Activated B cell treated with CpG ODN at 0.5 μM for 24 hours (primary cell): ENCODE measurements at regions not wholly inside any gene's neighbourhood (a gene's known extent, or its start where the extent isn't known, plus 50 kb on each side); places are given as distances from the start of the nearest gene placed in this dataset.

Source experiments
- ATAC-seq: fragments of 200-7000 bp; cut with Tn5 transposase; one replicate; pipeline ENCODE4 v1.10.0; 2021; ENCODE audit warnings: low read depth, mild to moderate bottlenecking, moderate library complexity
- CTCF ChIA-PET: fragments of 350-600 bp; sonication (Branson Sonifier 250); formaldehyde crosslinking; loops from one replicate; lab custom pipeline; 2021; ENCODE audit warnings: antibody characterized with exemption; lab: Charles Lee
- POLR2A ChIA-PET: fragments of 350-600 bp; sonication (Branson Sonifier 250); formaldehyde crosslinking; loops from one replicate; lab custom pipeline; 2021; ENCODE audit warnings: antibody characterized with exemption; lab: Charles Lee
- DNase-seq: peaks from one replicate; pipeline ENCODE4 v3.0.0; 2022
- H3K27ac Mint-ChIP-seq: one replicate; pipeline ENCODE4 v1.8.0; 2020; ENCODE audit warnings: mixed read lengths
- H3K27me3 Mint-ChIP-seq: one replicate; pipeline ENCODE4 v1.8.0; 2021; ENCODE audit warnings: mixed read lengths
- H3K36me3 Mint-ChIP-seq: one replicate; pipeline ENCODE4 v1.8.0; 2021; ENCODE audit warnings: low read depth, mixed read lengths
- H3K4me1 Mint-ChIP-seq: one replicate; pipeline ENCODE4 v1.8.0; 2021; ENCODE audit warnings: mixed read lengths
- H3K4me3 Mint-ChIP-seq: one replicate; pipeline ENCODE4 v1.8.0; 2020; ENCODE audit warnings: mild to moderate bottlenecking, mixed read lengths
- H3K9me3 Mint-ChIP-seq: one replicate; pipeline ENCODE4 v1.8.0; 2020; ENCODE audit warnings: mixed read lengths
- intact Hi-C: fragments of 100-400 bp; cut with micrococcal nuclease; formaldehyde crosslinking; loops from one replicate; pipeline ENCODE4 v1.15.1; 2024
- TF ChIP-seq, protein P1 (sequence below): fragments of 200-600 bp; IDR thresholded peaks from one replicate; pipeline ENCODE4 v1.8.0; 2022; ENCODE audit warnings: antibody characterized with exemption, mild to moderate bottlenecking

- CTCF ChIA-PET = no interaction called here
- H3K27me3 Mint-ChIP-seq = no peaks in the 10 kb centered on the region
- TF ChIP-seq, protein P1, sequence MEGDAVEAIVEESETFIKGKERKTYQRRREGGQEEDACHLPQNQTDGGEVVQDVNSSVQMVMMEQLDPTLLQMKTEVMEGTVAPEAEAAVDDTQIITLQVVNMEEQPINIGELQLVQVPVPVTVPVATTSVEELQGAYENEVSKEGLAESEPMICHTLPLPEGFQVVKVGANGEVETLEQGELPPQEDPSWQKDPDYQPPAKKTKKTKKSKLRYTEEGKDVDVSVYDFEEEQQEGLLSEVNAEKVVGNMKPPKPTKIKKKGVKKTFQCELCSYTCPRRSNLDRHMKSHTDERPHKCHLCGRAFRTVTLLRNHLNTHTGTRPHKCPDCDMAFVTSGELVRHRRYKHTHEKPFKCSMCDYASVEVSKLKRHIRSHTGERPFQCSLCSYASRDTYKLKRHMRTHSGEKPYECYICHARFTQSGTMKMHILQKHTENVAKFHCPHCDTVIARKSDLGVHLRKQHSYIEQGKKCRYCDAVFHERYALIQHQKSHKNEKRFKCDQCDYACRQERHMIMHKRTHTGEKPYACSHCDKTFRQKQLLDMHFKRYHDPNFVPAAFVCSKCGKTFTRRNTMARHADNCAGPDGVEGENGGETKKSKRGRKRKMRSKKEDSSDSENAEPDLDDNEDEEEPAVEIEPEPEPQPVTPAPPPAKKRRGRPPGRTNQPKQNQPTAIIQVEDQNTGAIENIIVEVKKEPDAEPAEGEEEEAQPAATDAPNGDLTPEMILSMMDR = no peak
- H3K4me3 Mint-ChIP-seq = no peak overlapping the region
- ATAC-seq (no peak), DNase-seq (no peak)
- intact Hi-C loops = no loop called here
- H3K36me3 Mint-ChIP-seq = no peaks in the 10 kb centered on the region
- peaks cover 82% of the 10 kb centered on the region for H3K4me1 Mint-ChIP-seq
- POLR2A ChIA-PET = interaction anchor here (0.7 to 5.6 kb wide), 5 partner anchors 21 to 55 kb away, joined by 3 to 48 read pairs (median 3); partner anchors contain the start of gene CD44
- H3K27ac Mint-ChIP-seq = peak overlapping the region; percentile 61
- no peaks in the 10 kb centered on the region for H3K9me3 Mint-ChIP-seq
These were observed 53.3 kb upstream of the CD44 start for GRCh38 chr11:35085531-35086165.

DNA sequence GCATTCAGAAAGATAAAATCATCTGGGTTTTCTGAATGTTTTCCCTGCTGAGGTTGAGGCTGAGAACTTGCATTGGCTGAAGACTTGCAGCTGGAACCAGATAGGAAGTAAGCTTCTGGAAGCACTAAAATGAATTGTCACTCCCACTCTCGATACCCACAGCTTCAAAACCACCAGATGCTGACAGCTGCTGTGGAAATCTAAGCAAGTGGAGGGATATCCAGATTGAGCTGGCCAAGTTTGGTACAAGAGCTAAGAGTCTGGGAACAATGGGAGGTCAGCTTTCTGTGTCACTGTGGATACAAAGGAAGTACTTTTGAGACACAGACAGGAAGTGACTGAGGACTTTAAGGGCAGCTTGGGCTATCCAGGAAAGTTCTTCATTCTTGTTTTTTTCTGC, 51.3 kb upstream of the CD44 start:
- Mint-ChIP-seq H3K4me3 (no peak overlapping the region), H3K27me3 (no peaks in the 10 kb centered on the region), H3K27ac (peak overlapping the region; percentile 87), H3K9me3 (no peaks in the 10 kb centered on the region), H3K4me1 (peaks cover 67% of the 10 kb centered on the region), H3K36me3 (no peaks in the 10 kb centered on the region)
- DNase-seq (no peak), ATAC-seq (no peak)
- TF ChIP-seq, protein P1 = no peak
- POLR2A ChIA-PET = interaction anchor here (0.8 to 5.6 kb wide), 9 partner anchors 9 to 72 kb away, joined by 3 to 48 read pairs (median 5); partner anchors contain the start of gene CD44
- CTCF ChIA-PET = interaction anchor here (1.4 to 1.7 kb wide), 2 partner anchors 29 to 39 kb away, joined by 3 to 4 read pairs; no protein-coding TSS in a partner anchor
- intact Hi-C loops = no loop called here

DNA sequence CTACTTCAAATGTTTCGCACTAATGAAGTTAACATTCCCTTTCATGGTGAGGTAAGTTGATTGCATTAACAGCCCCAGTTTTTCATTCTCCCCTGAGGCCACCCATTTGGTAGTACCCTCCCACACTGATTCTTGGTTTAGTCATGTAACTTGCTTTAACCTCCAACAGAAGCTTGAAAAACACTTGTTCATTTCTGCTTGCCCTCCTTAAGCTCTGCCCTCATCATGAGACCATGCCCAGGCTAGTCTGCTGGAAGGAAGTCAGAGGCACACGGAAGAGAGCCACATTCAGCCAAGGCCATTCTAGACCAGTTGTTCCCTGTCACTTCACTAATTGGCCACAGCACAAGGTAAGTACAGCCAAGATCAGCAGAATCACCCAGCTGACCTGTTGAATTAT, 50.7 kb upstream of the CD44 start:
- H3K4me1 Mint-ChIP-seq = peaks cover 62% of the 10 kb centered on the region
- POLR2A ChIA-PET = interaction anchor here (0.8 to 5.6 kb wide), 10 partner anchors 9 to 77 kb away, joined by 3 to 48 read pairs (median 5); partner anchors contain the start of gene CD44
- peak overlapping the region; percentile 50 for H3K4me3 Mint-ChIP-seq

GRCh38 chr11:35088676-35089075, 50.3 kb upstream of the CD44 start:
- Mint-ChIP-seq H3K9me3 (no peaks in the 10 kb centered on the region), H3K27me3 (no peaks in the 10 kb centered on the region), H3K4me1 (peaks cover 62% of the 10 kb centered on the region), H3K27ac (peak overlapping the region; percentile 87), H3K4me3 (peak overlapping the region; percentile 50), H3K36me3 (no peaks in the 10 kb centered on the region)
- no peak for ATAC-seq
- TF ChIP-seq, protein P1 = no peak
- no peak for DNase-seq
- CTCF ChIA-PET = interaction anchor here (1.4 to 1.7 kb wide), 2 partner anchors 28 to 38 kb away, joined by 3 to 4 read pairs; no protein-coding TSS in a partner anchor
- POLR2A ChIA-PET = interaction anchor here (0.8 to 5.6 kb wide), 10 partner anchors 10 to 77 kb away, joined by 3 to 48 read pairs (median 6); partner anchors contain the start of gene CD44
- intact Hi-C loops = loop anchor here (1.0 kb wide), 2 partner anchors 18 to 38 kb away; no protein-coding TSS in a partner anchor

More for the DNA sequence above, 50.7 kb upstream of the CD44 start:
- no peak for DNase-seq
- TF ChIP-seq, protein P1 = no peak
- intact Hi-C loops = no loop called here
- H3K36me3 Mint-ChIP-seq = no peaks in the 10 kb centered on the region
- peak overlapping the region; percentile 87 for H3K27ac Mint-ChIP-seq
- no peak for ATAC-seq
- CTCF ChIA-PET = interaction anchor here (1.4 to 1.7 kb wide), 2 partner anchors 29 to 38 kb away, joined by 3 to 4 read pairs; no protein-coding TSS in a partner anchor
- H3K27me3 Mint-ChIP-seq = no peaks in the 10 kb centered on the region
- no peaks in the 10 kb centered on the region for H3K9me3 Mint-ChIP-seq
